ENCODE measurements at regions not wholly inside any gene's neighbourhood (a gene's known extent, or its start where the extent isn't known, plus 50 kb on each side); places are given as distances from the start of the nearest gene placed in this dataset.
"Not testable (repeated sequence)": the region's sequence is repeated elsewhere in the genome, so short reads cannot be mapped to it uniquely, and the experiment has no call there.

- H3K9me3 Mint-ChIP-seq, result peaks cover 17 to 28% of the 10 kb centered on the region in 2 experiments
- H2BK20ac ChIP-seq (ENCODE audit: low read depth, low read length, poor library complexity, severe bottlenecking); H3K36me3 Mint-ChIP-seq (ENCODE audit: insufficient read depth in 1 of 3, low read depth in 3 of 3); H3K4me3 Mint-ChIP-seq; H3K23me2 ChIP-seq (ENCODE audit: insufficient read length, low read depth, low read length, poor library complexity, severe bottlenecking); H4K5ac ChIP-seq (ENCODE audit: insufficient read length, low read depth, low read length); H2BK15ac ChIP-seq (ENCODE audit: low read depth, low read length); H2BK5ac ChIP-seq (ENCODE audit: insufficient read length, low read length); H3K56ac ChIP-seq (ENCODE audit: insufficient read length, low read depth, low read length); H3K27ac ChIP-seq (ENCODE audit: insufficient read length, low read depth, low read length); H3K18ac ChIP-seq (ENCODE audit: insufficient read length, low read depth, low read length); H4K20me1 ChIP-seq (ENCODE audit: control insufficient read depth, insufficient read depth, insufficient read length); H2AK5ac ChIP-seq (ENCODE audit: insufficient read length, low read length); H3K79me2 ChIP-seq (ENCODE audit: insufficient read depth, low read length); H3K9ac ChIP-seq (ENCODE audit: extremely low read depth, insufficient read length, low read length); H3K4ac ChIP-seq (ENCODE audit: low read depth, low read length); DNase-seq; H4K8ac ChIP-seq (replicated peaks; ENCODE audit: insufficient read length, low read depth, low read length); H3K9me3 ChIP-seq (ENCODE audit: control insufficient read depth, low read depth, low read length); H3K4me1 Mint-ChIP-seq; H2BK12ac ChIP-seq (ENCODE audit: insufficient read length, low read depth, low read length); H3K14ac ChIP-seq (ENCODE audit: insufficient read depth, low read length); H2AFZ ChIP-seq (ENCODE audit: low read length); H3K4me1 ChIP-seq (ENCODE audit: insufficient read depth, low read length); H4K91ac ChIP-seq (ENCODE audit: insufficient read length, low read depth, low read length); H3K27ac Mint-ChIP-seq; H3K23ac ChIP-seq (ENCODE audit: insufficient read length, low read depth, low read length); H3T11ph ChIP-seq (ENCODE audit: low read length); H2BK120ac ChIP-seq (ENCODE audit: low read depth, low read length, poor library complexity, severe bottlenecking); H3K79me1 ChIP-seq (ENCODE audit: insufficient read depth, low read depth, low read length, poor library complexity, severe bottlenecking); H3K4me2 ChIP-seq (ENCODE audit: insufficient read depth, insufficient read length, low read length): not testable (repeated sequence)
- WGBS (ENCODE audit: extremely low coverage, insufficient read length, low lambda C conversion rate), result no CpG with 5 or more reads among the region's 6 CpGs
- H3K27me3 ChIP-seq (ENCODE audit: insufficient read depth, low read length), result peaks cover 24% of the 10 kb centered on the region; the same call in 1 of the 2 replicates
- peaks cover 89% of the 10 kb centered on the region for H3K27me3 Mint-ChIP-seq (ENCODE audit: low read depth)
These were observed 1620.5 kb downstream of the SPATA31A7 start for GRCh38 chr9:62810318-62810717.

- not testable (repeated sequence) for H3K4me3 Mint-ChIP-seq; H4K20me1 ChIP-seq (ENCODE audit: control insufficient read depth, insufficient read depth, insufficient read length); H3K23ac ChIP-seq (ENCODE audit: insufficient read length, low read depth, low read length); H3K9me3 ChIP-seq (ENCODE audit: control insufficient read depth, low read depth, low read length); H3K56ac ChIP-seq (ENCODE audit: insufficient read length, low read depth, low read length); H2AFZ ChIP-seq (ENCODE audit: low read length); H3K18ac ChIP-seq (ENCODE audit: insufficient read length, low read depth, low read length); H4K5ac ChIP-seq (ENCODE audit: insufficient read length, low read depth, low read length); H2BK15ac ChIP-seq (ENCODE audit: low read depth, low read length); H3K79me2 ChIP-seq (ENCODE audit: insufficient read depth, low read length); H2BK5ac ChIP-seq (ENCODE audit: insufficient read length, low read length); H4K91ac ChIP-seq (ENCODE audit: insufficient read length, low read depth, low read length); H3K27ac Mint-ChIP-seq; DNase-seq; H3K36me3 Mint-ChIP-seq (ENCODE audit: insufficient read depth in 1 of 3, low read depth in 3 of 3); H3K4me2 ChIP-seq (ENCODE audit: insufficient read depth, insufficient read length, low read length); H3K79me1 ChIP-seq (ENCODE audit: insufficient read depth, low read depth, low read length, poor library complexity, severe bottlenecking); H3K14ac ChIP-seq (ENCODE audit: insufficient read depth, low read length); H3T11ph ChIP-seq (ENCODE audit: low read length); H4K8ac ChIP-seq (replicated peaks; ENCODE audit: insufficient read length, low read depth, low read length); H2BK120ac ChIP-seq (ENCODE audit: low read depth, low read length, poor library complexity, severe bottlenecking); H2AK5ac ChIP-seq (ENCODE audit: insufficient read length, low read length); H3K27ac ChIP-seq (ENCODE audit: insufficient read length, low read depth, low read length); H2BK12ac ChIP-seq (ENCODE audit: insufficient read length, low read depth, low read length); H3K4me1 Mint-ChIP-seq; H3K9ac ChIP-seq (ENCODE audit: extremely low read depth, insufficient read length, low read length); H3K23me2 ChIP-seq (ENCODE audit: insufficient read length, low read depth, low read length, poor library complexity, severe bottlenecking); H3K4me1 ChIP-seq (ENCODE audit: insufficient read depth, low read length); H2BK20ac ChIP-seq (ENCODE audit: low read depth, low read length, poor library complexity, severe bottlenecking); H3K4ac ChIP-seq (ENCODE audit: low read depth, low read length)
- peaks cover 25% of the 10 kb centered on the region; the same call in 1 of the 2 replicates for H3K27me3 ChIP-seq (ENCODE audit: insufficient read depth, low read length)
- Mint-ChIP-seq H3K9me3 (peaks cover 15 to 24% of the 10 kb centered on the region in 2 experiments), H3K27me3 (ENCODE audit: low read depth) (peaks cover 89% of the 10 kb centered on the region)
- WGBS (ENCODE audit: extremely low coverage, insufficient read length, low lambda C conversion rate), result no CpG with 5 or more reads among the region's 5 CpGs
These were observed 1621.0 kb downstream of the SPATA31A7 start for GRCh38 chr9:62810811-62811315.
